GM18907 (cell line): ENCODE measurements at regions not wholly inside any gene's neighbourhood (a gene's known extent, or its start where the extent isn't known, plus 50 kb on each side); places are given as distances from the start of the nearest gene placed in this dataset.
A peak's percentile ranks its signal among the peaks of the same experiment; 100 is the strongest.
"Not testable (repeated sequence)": the region's sequence is repeated elsewhere in the genome, so short reads cannot be mapped to it uniquely, and the experiment has no call there.

Experiments used
- ATAC-seq: cut with Tn5 transposase; IDR thresholded peaks from one replicate; pipeline ENCODE4 v1.9.1; 2021; ENCODE audit warnings: mild to moderate bottlenecking, moderate library complexity; ENCODE audit not compliant: unreplicated experiment

DNA sequence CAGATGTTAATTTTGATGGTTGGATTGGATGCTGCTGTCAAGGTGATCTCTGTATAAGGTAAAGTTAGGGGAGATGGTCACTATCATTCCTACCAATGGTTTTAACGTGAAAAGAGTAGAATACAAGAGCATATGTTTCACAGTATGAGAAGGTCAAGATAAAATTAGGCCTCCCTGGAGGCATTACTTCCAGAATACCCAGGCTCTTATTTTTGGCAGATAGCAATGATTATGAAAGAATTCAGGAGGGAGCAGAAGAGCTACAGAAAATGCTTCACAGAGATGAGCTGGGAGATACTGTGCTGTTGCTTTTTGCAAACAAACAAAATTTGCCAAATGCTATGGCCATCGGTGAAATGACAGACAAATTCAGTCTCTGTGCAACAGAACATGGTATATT lies 547.5 kb upstream of the SPRY2 start:
- ATAC-seq = no peak

DNA sequence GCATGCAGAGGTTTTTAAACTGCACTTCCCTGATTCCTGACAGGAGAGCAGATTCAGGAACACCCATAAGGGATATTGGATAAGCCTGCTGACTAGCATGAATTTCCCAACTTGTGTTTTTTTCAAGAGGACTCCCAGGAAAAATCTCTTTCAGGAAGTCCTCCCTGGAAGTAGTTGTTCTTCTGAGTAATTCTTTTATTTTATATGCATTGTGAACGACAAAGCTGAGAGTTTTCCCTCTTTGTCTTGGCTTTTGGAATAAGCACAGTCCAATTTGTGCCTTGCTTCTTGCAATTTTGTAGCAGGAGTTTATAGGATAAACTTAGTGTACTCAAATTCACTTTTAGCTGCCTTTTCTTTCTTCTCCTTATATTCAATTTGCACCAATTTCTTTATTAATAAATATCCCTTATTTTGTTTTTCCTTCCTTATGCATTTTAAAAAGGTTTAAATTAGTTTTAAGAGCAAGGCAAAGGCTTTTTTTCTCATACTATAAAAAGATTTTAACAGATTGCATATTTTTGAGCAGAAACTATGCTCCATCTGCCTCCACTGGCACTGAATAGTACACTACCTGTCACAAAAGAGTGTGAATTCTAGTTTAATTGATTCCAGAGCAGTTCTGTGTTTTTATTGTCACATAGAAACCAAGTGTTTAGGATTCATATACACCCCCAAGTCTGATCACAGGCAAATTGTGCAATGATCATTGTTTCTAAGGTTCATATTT lies 543.3 kb upstream of the SPRY2 start:
- no peak for ATAC-seq

DNA sequence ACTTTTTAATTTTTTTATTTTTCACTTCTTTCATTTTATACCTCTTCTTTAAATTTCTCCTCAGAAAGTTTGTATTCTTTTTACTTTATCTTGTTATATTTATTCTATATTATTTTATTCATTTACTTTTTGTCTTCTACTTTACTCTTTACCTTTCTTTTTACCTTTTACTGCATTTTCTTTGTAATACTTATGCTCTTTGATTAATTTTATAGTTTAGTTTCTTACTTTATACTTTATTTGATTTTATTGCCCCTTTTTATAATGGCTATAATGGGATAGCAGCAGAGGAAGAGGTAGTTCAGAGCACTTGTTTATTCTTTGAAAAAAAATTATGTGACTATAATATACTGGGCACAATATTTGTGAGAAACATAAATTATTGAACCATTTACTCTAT lies 542.6 kb upstream of the SPRY2 start:
- ATAC-seq = no peak

DNA sequence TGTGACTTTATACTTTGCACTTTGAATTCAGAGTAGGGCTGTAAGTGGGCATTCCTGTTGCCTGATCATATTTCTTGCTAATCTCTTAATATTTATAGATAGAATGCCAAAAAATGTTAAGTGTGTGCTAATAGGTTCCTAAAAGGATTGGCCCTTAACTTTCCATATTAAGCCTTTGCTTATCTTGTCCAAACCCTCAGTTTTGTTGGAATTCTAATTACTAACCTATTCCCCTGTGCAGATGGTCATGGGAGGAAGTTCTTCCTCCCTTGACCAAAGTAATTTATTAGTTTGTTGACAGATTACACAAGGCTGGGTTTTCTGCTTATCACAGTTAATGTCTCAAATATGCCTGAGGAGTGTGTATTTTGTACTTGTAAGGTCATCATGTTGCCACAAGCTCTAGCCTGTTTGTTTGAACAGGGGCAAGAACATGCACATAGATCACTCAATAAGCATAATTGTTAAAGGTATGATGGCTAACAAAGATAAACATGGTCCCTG lies 541.1 kb upstream of the SPRY2 start:
- ATAC-seq = no peak

DNA sequence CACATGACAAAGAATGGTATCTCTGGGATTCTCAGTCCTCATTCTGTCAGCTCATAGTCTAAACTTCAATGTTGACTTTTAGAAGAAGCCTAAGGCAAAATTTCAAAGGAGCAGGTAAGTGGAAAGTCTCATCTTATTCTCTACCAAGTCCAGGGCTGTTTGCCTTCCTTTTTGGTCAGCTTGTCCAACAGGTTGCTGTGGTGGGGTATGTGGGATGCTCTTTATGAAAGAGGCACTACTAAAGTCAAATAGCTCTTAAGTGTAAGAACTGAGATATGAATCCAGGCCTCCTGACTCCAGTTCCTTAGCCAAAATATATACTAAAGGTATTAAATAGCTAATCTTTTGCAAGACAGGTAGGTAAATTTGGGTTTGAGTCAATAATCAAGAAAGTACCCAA lies 540.6 kb upstream of the SPRY2 start:
- ATAC-seq = no peak

DNA sequence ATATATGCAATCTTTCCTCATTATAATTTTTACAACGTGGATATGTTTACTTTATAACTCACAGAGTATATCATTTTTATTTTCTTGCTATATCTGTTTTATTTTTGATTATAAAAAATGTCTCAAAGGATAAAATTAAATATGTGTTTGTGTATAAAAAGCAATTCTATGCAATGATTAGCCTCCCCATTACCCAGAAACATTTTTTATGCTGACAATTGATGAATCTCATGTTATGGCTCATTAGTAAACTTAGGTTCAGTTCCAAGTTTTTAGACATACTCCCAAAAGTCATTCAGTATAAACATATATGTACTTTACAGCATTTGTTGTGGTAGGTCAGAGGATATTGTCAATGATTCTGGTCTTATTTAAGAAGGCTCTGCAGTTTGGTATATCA lies 540.1 kb upstream of the SPRY2 start:
- no peak for ATAC-seq

DNA sequence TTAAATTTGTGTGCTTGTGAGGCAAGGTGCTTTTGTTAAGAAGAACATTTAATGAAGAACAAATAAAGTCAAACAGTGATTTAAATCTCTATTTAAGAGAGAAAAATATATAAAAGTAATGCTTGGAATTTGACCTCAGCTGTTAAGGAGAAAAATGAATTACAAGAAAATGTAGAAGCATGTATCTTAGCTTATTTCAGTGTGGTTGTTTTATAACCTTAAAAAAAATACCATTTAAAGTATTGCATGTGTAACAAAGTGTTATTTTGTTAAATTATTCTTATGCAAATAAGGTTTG lies 537.0 kb upstream of the SPRY2 start:
- ATAC-seq = no peak

DNA sequence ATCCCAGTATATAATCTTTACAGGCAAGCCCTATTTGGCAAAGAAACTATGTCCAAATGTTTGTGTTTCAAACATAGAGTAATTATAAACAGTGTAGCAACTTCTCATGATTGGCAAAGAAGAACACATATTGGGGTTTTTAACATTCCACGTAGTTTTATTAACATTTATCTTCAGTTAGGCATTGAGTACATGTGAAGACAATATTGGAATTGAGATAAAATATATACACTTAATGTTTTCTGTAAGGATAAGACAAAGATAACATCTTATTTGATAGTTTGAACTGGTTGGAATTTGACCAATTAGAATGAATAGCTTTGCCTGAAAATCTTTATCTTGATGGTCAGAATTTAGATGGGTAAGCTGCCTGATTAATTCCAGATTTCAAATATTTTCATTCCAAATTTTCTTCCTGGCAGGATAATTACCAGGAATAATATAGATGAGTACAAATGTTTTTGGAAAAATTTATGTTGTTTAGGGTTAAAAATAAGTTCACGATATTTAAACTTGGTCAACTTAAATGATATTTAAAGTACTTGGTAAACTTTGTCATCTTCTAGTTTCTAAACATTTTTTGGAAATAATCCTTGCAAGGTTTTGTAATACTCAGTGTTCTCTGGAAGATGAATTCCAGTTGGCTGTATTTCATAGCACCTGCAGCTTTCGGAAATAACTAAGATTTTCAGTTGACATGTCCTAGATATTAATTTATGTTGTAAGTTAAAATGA lies 536.5 kb upstream of the SPRY2 start:
- no peak for ATAC-seq

DNA sequence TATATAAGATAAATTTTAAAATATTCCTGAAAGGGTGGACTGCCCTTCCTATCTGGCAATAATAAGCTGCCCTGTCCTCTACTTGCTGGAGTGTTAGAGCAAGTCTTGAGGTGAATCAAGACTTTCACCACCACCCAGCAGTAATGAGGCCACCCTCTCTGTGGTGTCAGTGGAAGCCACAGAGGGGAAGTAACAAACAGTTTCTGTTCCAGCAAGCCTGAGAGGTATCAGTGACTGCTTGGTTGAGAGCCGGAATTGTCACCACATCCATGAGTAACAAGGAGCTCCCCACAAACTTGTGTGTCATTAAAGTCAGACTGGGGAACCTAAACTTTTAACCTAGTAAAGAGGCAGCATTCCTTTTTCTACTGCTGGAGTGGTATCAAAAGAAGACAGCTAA lies 532.7 kb upstream of the SPRY2 start:
- ATAC-seq = peak; percentile 100

DNA sequence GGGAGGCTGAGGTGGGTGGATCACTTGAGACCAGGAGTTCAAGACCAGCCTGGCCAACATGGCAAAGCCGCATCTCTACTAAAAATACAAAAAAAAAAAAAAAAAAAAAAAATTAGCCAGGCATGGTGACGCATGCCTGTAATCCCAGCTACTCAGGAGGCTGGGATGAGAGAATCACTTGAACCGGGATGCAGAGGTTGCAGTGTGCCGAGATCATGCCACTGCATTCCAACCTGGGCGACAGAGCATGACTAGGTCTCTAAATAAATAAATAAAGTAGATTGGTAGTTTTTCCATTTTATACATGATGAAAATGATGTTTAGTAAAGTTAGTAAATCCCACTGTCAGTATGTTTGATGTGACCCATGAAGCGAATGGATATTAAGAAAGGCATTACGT lies 531.0 kb upstream of the SPRY2 start:
- ATAC-seq = not testable (repeated sequence)

DNA sequence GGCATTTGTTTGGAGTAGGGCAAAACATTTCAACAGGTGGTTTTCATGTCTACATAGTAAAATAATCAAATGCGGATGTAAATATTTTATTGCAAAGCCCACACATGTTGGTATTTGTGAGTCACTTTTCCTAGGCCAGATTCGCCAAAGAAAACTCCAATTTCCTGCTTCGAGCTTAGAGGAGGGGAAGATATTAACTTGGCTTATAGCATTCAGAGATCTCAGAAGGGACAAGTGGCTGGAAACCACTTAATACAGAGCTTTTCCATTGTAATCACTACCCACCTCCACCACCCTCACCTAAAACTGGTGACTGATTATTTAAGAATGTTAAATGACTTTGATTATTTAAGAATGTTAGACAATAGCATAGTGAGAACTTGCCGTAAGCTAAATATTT lies 530.6 kb upstream of the SPRY2 start:
- no peak for ATAC-seq

DNA sequence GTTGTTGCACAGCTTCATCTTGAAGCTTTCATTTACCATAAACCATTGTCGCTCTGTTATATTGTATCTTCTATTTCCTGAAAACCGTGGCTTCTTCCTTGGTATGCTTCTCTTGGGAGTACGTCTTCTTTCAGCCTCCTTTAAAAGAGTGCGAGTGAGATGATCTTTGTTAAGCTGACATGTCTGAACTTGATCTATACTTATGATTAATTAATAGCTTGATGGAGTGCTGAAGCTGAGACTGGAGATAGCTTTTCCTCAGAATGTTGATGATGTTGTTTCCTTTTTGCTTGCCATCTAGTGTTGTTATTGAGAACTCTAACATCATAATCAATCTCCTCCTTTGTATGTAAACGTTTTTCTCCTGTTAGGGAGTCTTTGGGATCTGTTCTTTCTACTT lies 529.3 kb upstream of the SPRY2 start:
- no peak for ATAC-seq

DNA sequence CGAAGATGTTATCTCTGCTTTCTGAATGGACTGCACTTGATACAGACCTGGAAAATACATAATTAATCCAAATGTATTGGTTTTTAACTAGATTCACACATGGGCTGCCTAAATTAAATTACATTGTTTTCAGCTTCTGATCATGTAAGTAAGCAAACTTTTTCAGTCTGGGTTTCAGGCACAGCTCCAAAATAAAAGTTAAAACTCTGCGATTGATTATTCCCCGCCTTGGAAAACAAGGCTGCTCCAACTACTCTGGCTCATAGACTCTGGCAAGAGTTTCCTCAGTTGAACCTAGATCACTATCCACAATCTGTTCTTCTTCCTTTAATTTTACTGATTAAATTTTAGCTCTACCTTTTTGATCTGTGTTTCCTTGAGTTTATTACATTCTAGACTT lies 526.0 kb upstream of the SPRY2 start:
- ATAC-seq = no peak

DNA sequence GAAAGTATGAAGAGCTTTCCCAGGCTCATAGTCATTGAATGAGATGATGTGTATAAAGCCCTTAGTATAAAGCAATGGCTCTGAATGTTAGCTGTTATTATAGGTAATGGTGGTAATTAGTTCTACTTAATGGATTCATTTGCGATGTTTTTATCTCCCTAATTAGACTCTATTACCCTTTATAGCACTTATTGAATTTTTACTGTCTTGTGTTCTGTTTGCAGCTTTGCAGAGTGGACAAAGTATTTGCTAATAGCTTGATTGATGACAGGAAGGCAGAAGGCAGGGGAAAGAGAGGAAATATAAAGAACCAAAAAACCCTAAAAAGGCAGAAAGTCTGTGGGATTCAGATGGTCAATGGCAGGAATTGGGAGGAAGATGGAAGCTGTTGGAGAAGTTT lies 524.4 kb upstream of the SPRY2 start:
- ATAC-seq = no peak

DNA sequence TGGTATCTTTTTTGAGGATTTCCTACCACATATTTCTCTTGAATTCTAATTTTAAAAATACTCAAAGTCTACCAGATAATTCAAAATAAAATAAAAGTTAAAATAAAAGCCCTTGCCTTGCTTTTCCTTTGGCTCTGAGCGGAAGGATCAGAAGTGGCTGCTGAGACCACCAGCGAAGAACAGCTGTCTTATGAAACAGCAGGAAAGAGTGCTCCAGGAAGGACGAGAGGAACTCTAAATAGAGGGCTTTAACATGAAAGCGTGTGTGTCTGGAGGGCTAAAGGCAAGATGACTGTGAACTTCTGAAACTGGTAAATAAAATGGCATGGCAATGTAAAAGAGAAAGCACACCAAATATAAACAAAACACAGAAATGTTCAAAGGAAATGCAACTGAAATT lies 521.5 kb upstream of the SPRY2 start:
- no peak for ATAC-seq

DNA sequence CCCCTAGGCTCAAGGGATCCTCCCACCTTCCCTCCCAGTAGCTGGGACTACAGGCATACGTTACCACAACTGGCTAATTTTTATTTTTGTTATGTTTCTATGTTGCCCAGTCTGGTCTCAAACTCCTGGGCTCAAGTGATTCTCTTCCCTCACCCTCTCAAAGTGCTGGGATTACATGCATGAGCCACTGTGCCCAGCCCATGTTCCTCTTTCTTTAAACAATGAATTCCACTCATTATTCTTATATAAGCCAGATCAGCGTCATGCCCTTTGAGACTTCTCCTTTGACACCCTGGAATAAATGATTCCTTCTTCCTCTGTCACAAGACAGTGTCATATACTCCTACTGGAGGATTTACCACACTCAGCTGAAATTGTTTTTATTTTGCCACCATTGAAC lies 519.9 kb upstream of the SPRY2 start:
- ATAC-seq = no peak

DNA sequence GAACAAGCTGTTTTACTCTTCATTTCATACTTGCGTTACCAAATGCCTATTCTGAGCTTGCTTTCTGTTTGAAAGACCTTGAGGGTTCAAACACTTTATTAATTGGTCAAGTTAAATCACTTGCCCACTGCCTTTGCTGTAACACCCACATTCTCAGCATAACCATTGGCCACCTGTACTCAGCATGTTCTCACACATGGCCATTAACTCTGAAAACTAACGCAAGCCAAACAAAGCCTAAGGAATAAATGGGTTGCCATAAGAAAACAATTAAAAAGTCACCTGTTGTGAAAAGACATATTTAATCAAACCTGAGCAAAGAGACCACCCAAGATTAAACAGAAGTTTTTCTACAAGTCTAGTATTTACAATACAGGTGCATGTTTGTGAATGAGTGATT lies 517.2 kb upstream of the SPRY2 start:
- ATAC-seq = no peak

DNA sequence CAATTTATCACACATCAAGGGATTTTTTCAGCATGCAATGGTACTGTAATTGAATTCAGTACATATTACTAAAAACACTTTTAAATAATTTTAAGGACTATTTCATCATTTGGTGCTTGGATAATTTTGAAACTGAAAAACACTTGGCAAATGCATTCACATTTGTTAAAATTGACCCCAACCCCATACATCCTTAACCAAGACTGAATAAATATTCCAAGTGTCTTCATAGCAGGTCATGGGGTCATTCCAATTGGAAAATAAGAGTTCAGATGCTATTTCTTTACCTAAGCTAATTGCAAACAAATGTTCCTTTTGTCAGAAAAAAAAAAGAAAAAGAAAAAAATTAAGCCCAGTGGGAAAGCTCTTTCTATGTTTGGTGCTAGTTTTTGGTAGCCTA lies 516.4 kb upstream of the SPRY2 start:
- no peak for ATAC-seq

DNA sequence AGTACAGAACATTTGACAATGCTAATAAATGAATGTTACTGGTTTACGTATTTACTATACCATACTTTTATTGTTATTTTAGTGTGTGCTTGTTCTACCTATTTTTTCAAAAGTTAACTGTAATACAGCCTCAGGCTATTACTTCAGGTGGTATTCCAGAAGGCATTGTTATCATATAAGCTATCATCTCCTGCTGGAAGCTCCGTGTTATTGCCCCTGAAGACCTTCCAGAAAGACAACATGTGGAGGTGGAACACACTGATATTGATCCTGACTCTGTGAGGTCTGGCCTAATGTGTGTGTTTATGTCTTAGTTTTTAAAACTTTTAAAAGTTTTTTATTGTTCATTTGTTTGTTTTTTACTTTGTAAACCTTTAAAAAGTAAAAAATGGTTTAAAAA lies 509.8 kb upstream of the SPRY2 start:
- ATAC-seq = no peak

DNA sequence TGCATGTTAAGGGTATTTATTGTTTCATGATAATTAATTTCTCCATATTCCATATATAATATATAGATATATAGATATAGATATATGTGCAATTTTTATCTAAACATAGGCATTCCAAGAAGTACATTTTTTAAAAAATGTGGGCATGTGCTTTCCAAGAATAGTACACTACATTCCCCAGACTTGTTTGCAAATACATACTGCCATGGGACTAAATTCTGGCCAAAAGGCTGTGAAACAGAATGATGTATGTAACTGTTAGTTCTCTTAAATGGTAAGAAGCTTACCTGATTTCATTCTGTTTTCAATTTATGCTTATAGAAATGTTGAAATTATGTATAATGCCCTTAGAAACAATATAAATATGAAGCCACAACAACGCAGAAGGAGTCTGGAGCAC lies 503.2 kb upstream of the SPRY2 start:
- ATAC-seq = no peak

DNA sequence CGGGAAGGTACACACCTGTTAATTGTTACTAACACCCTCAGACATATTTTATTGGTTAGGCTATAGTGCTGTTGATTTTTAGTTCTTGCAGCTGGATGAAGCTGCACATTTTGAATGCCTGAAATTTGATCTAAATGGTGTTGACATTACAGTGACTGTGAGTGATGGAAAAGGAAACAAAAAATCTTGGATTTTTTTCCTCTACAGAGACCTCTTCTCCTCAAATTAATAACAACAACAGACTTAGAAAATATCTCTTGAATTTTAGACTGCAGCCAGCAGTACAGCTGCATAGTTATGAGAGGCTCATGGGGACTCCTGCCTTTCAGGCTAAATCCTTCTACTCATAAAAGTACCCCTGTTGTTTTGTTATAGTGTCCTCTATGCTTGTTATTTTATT lies 500.5 kb upstream of the SPRY2 start:
- ATAC-seq = no peak

DNA sequence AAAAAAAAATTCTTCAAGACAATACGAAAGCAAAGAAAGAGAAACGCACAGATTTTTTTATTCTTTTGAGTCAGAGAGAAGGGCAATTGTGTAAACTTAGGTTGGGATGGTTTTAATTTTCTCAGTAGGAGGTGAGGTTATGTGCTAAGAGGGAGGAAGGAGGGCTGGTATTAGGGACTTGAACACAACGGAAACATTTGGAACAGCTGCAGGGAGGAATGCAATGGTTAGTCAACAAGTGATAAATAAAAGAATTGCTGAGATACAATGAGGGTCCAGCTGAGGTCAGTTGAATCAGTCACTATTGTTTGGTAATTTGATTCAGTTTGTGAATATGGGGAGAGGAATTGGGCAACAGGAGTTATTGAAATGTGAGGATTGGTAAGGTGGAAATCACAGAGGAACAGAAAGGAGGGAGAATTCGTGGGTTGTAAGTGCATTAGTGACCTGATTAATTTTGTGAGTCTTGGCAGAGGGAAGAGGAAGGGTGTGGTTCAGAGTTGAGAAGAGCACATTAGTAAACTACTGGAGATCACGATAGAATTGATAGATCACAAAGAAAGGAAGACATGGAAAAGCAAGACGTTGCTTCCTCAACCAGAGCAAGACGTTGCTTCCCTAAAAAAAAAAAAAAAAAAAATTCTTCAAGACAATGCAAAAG lies 499.5 kb upstream of the SPRY2 start:
- ATAC-seq = no peak
